CD4-positive, alpha-beta T cell treated with Interleukin-17A for 1 hour (primary cell): ENCODE measurements at regions not wholly inside any gene's neighbourhood (a gene's known extent, or its start where the extent isn't known, plus 50 kb on each side); places are given as distances from the start of the nearest gene placed in this dataset.

Experiments
- DNase-seq: peaks from one replicate; pipeline ENCODE4 v3.0.0-alpha.2; 2020

- DNase-seq, result no peak
These were observed 92.7 kb upstream of the FN1 start for GRCh38 chr2:215528555-215528954.

GRCh38 chr2:215527736-215528135 lies 91.9 kb upstream of the FN1 start:
- no peak for DNase-seq

- DNase-seq, result no peak
These were observed 90.5 kb upstream of the FN1 start for GRCh38 chr2:215526341-215526740.

- no peak for DNase-seq
These were observed 86.4 kb upstream of the FN1 start for GRCh38 chr2:215522237-215522636.

- no peak for DNase-seq
These were observed 85.2 kb upstream of the FN1 start for GRCh38 chr2:215521031-215521430.

GRCh38 chr2:215517391-215517790 lies 81.5 kb upstream of the FN1 start:
- no peak for DNase-seq

- no peak for DNase-seq
These were observed 78.6 kb upstream of the FN1 start for GRCh38 chr2:215514516-215514915.

GRCh38 chr2:215511454-215512346 lies 75.8 kb upstream of the FN1 start:
- no peak for DNase-seq

- no peak for DNase-seq
These were observed 72.0 kb upstream of the FN1 start for GRCh38 chr2:215507836-215508235.

- no peak for DNase-seq
These were observed 71.3 kb upstream of the FN1 start for GRCh38 chr2:215507136-215507535.

- DNase-seq, result no peak
These were observed 70.7 kb upstream of the FN1 start for GRCh38 chr2:215506604-215506990.

- DNase-seq, result no peak
These were observed 69.3 kb upstream of the FN1 start for GRCh38 chr2:215505044-215505786.

GRCh38 chr2:215504547-215504946 lies 68.7 kb upstream of the FN1 start:
- no peak for DNase-seq

- no peak for DNase-seq
These were observed 67.5 kb upstream of the FN1 start for GRCh38 chr2:215503381-215503780.

GRCh38 chr2:215500466-215500865 lies 64.6 kb upstream of the FN1 start:
- no peak for DNase-seq

GRCh38 chr2:215499331-215499730 lies 63.5 kb upstream of the FN1 start:
- no peak for DNase-seq

- no peak for DNase-seq
These were observed 62.6 kb upstream of the FN1 start for GRCh38 chr2:215498431-215498830.

GRCh38 chr2:215493376-215493775 lies 57.5 kb upstream of the FN1 start:
- no peak for DNase-seq

- no peak for DNase-seq
These were observed 53.5 kb upstream of the FN1 start for GRCh38 chr2:215489288-215489848.

- no peak for DNase-seq
These were observed 51.1 kb upstream of the FN1 start for GRCh38 chr2:215487002-215487372.

- DNase-seq, result no peak
These were observed 50.6 kb upstream of the FN1 start for GRCh38 chr2:215486291-215487001.
